Adipocyte (in vitro differentiated cells): ENCODE measurements at regions not wholly inside any gene's neighbourhood (a gene's known extent, or its start where the extent isn't known, plus 50 kb on each side); places are given as distances from the start of the nearest gene placed in this dataset.

ENCODE experiments used
- DNase-seq: peaks from one replicate; pipeline ENCODE4 v3.0.0-alpha.2; 2015; ENCODE audit warnings: low read depth
- H3K27me3 ChIP-seq: replicated peaks from 2 replicates; pipeline ENCODE4 v1.7.0; 2013; ENCODE audit warnings: mild to moderate bottlenecking, low read length, moderate library complexity; ENCODE audit not compliant: control insufficient read depth, insufficient read depth
- H3K36me3 ChIP-seq: 2 replicates; pipeline ENCODE4 v1.7.0; 2013; ENCODE audit warnings: low read length, mild to moderate bottlenecking, moderate library complexity; ENCODE audit not compliant: control insufficient read depth, insufficient read depth, severe bottlenecking
- H3K4me1 ChIP-seq: 2 replicates; pipeline ENCODE4 v1.7.0; 2013; ENCODE audit warnings: mild to moderate bottlenecking, low read length, moderate library complexity; ENCODE audit not compliant: control insufficient read depth, insufficient read depth
- H3K4me3 ChIP-seq: 2 replicates; pipeline ENCODE4 v1.7.0; 2013; ENCODE audit warnings: mild to moderate bottlenecking, low read length, moderate library complexity
- H3K9ac ChIP-seq: 2 replicates; pipeline ENCODE4 v1.7.0; 2013; ENCODE audit warnings: mild to moderate bottlenecking, low read length, moderate library complexity
- H3K9me3 ChIP-seq: 2 replicates; pipeline ENCODE4 v1.7.0; 2013; ENCODE audit warnings: mild to moderate bottlenecking, low read length, moderate library complexity; ENCODE audit not compliant: control insufficient read depth

DNA sequence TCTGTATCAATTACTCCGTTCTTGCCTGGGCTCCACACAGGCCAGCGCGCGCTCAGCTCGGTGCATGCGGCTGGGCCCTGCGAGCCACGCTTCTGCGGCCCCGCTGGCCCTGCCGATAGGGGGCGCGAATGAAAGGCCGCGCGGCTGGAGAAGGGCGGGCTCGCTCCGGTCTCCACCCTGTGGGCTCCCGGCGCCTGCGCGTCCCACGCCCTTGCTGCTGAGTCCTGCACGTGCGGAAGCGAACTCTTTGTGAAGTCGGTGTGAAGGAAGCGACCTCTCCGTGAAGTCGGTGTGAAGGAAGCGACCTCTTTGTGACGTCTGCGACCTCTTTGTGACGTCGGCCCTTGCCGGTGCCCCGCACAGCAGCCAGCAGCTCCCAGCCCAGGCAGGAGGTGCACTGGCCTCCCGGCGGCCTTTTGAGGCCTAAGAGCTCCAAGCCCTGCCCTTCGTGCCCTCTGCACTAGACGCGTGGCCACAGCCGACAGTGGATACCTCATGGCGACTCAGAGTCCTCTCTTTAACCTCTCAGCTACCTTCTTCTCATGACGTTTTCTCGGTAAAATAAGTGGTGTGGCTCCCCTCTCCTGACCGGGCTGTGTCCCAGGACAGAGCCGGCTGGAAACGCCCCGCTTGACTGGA, 391.9 kb upstream of the RAB6C start:
- H3K9me3 ChIP-seq = peaks cover 3% of the 10 kb centered on the region
- H3K4me3 ChIP-seq = no peak overlapping the region
- no peaks in the 10 kb centered on the region for H3K36me3 ChIP-seq
- no peak overlapping the region for H3K9ac ChIP-seq
- no peaks in the 10 kb centered on the region for H3K4me1 ChIP-seq
- no peaks in the 10 kb centered on the region for H3K27me3 ChIP-seq
- DNase-seq = no peak

DNA sequence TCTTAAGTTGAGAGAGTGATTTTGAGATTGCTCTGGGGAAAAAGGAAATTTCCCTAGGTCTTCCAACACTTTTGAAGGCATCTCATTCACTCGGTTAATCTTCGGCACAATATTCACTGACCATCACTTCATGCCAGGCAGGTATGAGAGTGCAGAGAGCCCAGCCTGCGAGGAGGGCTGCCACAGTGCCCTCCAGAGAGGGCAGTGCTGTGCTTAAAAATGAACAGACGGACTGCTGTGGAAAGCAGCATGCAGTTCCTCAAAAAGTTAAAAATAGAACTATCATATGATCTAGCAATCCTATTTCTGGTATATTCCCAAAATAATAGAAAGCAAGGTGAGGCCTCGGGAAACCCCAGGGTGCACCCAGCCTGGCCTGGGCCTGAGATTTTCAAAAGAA, 374.9 kb upstream of the RAB6C start:
- Histone ChIP-seq H3K36me3 (no peaks in the 10 kb centered on the region), H3K9me3 (peaks cover 2% of the 10 kb centered on the region), H3K9ac (no peak overlapping the region), H3K4me3 (no peak overlapping the region), H3K27me3 (peaks cover 3% of the 10 kb centered on the region), H3K4me1 (no peaks in the 10 kb centered on the region)
- no peak for DNase-seq

DNA sequence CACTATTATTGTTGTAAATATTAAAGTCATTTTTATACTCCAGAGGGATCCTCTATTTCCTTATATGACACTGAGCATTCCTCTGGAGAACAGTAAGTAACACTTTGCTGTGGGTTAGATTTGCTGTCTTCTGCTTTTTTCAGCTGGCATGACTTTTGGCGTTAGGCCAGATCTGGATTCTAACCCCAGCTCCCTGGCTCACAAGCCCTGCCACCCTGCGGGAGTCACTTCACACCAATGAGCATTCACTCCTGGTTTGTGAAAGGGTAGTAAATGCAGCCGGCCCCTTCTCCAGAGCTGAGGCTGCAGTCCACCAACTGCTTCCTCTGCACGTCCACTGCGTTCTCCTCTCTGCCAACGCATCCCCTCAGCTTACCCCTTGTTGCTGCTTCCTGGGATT, 373.8 kb upstream of the RAB6C start:
- Histone ChIP-seq H3K9ac (no peak overlapping the region), H3K27me3 (peaks cover 3% of the 10 kb centered on the region), H3K4me3 (no peak overlapping the region), H3K36me3 (no peaks in the 10 kb centered on the region), H3K9me3 (peaks cover 2% of the 10 kb centered on the region), H3K4me1 (no peaks in the 10 kb centered on the region)
- no peak for DNase-seq

DNA sequence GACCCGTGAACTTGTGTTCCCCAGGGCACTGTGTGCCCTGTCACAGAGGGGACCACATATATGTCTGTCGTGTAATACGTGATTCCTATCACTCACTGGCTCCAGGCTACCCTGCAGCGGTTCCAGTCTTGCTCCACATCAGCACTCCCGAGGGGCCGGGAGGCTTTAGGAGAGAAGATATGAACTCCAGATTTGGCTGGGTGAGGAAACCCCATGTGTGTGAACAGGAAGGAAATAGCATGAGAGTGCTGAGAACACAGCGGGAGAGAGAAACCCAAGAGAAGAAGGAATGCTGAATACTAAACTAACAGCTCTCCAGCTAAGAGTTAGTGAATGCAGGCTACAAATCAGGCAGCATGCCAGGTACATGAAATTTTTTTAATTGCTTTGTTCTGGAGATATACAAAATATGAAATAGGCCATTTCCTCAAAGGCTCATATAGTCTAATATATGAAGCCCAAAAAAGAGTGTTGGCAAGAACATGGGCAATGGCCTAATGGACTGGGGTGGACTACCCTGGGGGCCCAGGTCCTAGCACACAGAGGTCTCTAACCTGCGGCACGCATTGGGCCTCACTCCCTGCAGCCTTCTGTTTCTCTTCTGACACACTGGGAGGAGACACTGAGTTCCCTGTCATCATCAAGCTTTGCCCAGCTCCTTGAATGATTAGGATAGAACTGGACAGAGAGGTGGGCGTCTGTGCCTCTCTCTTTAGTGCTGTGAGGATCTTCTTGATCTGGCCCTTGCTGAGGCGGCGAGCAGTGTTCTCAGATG, 372.8 kb upstream of the RAB6C start:
- Histone ChIP-seq H3K27me3 (peaks cover 3% of the 10 kb centered on the region), H3K9me3 (peaks cover 2% of the 10 kb centered on the region), H3K4me1 (no peaks in the 10 kb centered on the region), H3K4me3 (no peak overlapping the region), H3K9ac (no peak overlapping the region), H3K36me3 (no peaks in the 10 kb centered on the region)
- DNase-seq = no peak

DNA sequence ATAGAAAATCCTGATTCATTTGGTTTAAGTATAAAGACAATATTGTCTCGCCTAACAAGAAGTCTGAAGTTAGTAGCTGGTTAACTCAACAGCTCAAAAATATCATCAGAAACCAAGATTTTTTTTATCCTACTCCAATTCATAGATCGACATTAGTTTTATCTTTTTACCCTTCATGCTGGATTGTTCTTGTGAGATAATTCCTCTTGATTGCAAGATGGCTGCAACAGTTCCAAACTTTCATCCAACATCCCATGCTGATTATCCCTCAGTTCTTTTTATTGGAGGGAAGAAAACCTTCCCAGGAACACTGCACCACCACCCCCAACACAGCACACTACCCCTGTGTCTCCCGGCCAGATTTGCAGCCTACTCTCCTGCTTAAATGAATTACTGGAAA, 370.2 kb upstream of the RAB6C start:
- no peaks in the 10 kb centered on the region for H3K36me3 ChIP-seq
- H3K9me3 ChIP-seq = peaks cover 2% of the 10 kb centered on the region
- H3K4me1 ChIP-seq = no peaks in the 10 kb centered on the region
- peaks cover 3% of the 10 kb centered on the region for H3K27me3 ChIP-seq
- no peak for DNase-seq
- H3K4me3 ChIP-seq = no peak overlapping the region
- no peak overlapping the region for H3K9ac ChIP-seq

DNA sequence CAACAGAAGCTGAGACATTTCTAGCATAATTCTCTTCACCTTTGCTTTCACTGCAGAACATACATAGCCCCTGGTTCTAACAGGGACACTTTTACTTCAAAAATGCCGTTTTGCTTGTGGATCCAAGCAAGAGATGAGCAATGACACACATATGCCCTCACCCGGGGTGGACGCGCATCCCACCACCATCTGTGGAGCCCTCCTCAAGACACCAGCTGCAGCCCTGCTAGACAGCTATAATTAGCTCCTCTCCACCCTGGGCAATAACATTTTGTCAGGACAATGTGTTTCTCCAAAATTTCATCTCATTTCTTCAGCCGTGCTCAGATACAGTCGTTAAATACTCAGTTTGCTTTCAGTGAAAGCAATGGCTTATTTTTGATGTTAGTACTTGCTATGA, 368.7 kb upstream of the RAB6C start:
- Histone ChIP-seq H3K9ac (no peak overlapping the region), H3K36me3 (no peaks in the 10 kb centered on the region), H3K4me1 (no peaks in the 10 kb centered on the region), H3K27me3 (peaks cover 3% of the 10 kb centered on the region), H3K9me3 (peaks cover 2% of the 10 kb centered on the region), H3K4me3 (no peak overlapping the region)
- no peak for DNase-seq

DNA sequence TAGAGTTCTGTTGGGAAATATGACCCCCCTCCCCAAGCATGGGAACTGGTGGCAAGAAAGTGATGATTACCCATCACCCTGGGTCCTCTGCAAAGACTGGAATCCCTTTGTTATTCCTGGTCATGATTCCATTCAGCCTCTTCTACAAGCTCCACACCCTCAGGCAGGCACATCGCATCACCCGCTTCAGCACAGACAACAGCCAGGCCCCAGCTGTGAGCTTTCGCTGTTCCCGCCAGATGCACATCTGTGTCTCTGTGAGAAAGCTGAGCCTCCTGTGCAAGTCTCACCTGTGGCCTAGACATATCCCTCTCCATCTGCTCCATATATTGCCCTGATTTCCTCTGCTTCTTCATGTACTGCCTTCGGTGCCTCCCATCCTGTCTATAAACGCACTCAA, 368.0 kb upstream of the RAB6C start:
- Histone ChIP-seq H3K9ac (no peak overlapping the region), H3K4me1 (no peaks in the 10 kb centered on the region), H3K36me3 (no peaks in the 10 kb centered on the region), H3K27me3 (peaks cover 3% of the 10 kb centered on the region), H3K4me3 (no peak overlapping the region), H3K9me3 (peaks cover 2% of the 10 kb centered on the region)
- DNase-seq = no peak

DNA sequence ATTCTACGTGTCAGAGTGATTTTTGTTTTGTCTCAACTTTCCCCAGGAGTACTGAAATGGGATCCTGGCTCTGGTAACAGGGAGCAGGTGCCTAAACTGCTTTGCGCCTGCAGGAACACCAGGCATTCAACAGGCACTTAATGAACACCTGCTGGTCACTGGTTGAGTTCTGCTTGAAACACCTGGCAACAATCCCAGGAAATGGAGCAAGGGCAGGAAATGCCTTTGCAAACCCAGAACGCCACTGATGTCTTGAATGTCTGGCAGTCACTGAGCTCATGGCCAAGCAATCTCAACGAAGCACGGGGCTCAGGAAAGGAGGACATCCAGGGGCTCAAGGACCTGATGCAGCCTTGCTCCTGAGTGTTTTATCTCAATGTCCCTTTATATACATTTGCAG, 360.0 kb upstream of the RAB6C start:
- no peaks in the 10 kb centered on the region for H3K4me1 ChIP-seq
- peaks cover 17% of the 10 kb centered on the region for H3K27me3 ChIP-seq
- H3K36me3 ChIP-seq = no peaks in the 10 kb centered on the region
- H3K9ac ChIP-seq = no peak overlapping the region
- DNase-seq = no peak
- no peaks in the 10 kb centered on the region for H3K9me3 ChIP-seq
- H3K4me3 ChIP-seq = no peak overlapping the region

DNA sequence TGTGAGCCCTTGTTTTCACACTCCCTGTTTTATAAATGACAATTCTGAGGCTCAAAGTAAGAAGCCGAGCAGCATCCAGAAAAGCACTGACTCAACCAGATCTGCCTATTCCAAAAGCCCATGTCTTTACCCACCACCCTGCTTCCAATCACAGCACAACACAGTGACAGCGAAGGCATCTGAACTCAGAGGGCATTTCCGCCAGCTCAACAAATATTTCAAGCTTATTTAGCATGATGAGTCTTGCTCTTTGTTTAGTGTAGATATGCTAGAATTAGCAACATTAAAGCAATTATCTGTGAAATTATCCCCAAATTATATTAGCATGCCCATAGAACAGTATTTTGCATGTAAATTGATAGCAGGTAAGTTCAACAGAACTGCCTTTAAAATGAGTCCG, 359.1 kb upstream of the RAB6C start:
- Histone ChIP-seq H3K27me3 (peaks cover 17% of the 10 kb centered on the region), H3K4me3 (no peak overlapping the region), H3K9me3 (no peaks in the 10 kb centered on the region), H3K9ac (no peak overlapping the region), H3K4me1 (no peaks in the 10 kb centered on the region), H3K36me3 (no peaks in the 10 kb centered on the region)
- DNase-seq = no peak

DNA sequence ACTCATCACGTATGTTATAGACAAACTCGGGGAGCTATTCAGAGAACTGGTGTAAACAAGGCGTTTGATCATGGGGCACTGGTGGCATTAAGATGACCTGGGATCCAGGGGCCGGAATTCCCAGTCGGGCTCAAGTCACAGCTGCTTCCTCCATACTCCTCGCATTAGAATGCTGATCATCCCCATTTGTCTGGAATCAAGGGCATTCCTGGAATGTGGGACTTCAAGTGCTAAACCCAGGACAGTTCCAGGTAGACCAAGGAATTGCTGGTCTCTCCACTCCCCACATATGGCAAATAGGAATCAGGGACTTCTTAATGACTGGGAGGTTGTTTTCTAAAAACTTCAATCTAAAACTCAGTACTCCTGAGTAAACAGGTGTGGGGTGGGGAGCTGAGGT, 355.7 kb upstream of the RAB6C start:
- Histone ChIP-seq H3K27me3 (peaks cover 17% of the 10 kb centered on the region), H3K4me3 (no peak overlapping the region), H3K9me3 (no peaks in the 10 kb centered on the region), H3K4me1 (no peaks in the 10 kb centered on the region), H3K36me3 (no peaks in the 10 kb centered on the region), H3K9ac (no peak overlapping the region)
- DNase-seq = no peak

DNA sequence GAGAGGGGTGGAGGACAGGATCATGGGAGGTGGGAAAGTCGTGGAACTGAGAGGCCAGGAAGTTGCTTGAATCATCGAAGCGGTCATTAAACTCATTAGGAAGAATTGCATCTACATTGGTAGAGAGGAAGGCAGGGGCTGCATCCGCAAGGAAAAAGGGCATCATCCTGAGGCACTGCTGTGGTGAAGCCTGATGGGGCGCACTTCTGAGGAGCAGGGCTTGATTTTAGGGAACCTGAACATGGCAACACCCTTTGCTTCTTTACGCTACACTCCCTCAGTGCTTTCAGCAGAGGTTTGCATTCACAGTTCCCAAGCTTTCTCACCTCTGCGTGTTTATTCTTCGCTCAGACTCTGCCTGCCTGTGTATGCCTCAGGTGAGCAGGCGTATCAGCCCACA, 352.0 kb upstream of the RAB6C start:
- no peaks in the 10 kb centered on the region for H3K4me1 ChIP-seq
- peaks cover 10% of the 10 kb centered on the region for H3K9me3 ChIP-seq
- H3K27me3 ChIP-seq = peaks cover 7% of the 10 kb centered on the region
- DNase-seq = no peak
- H3K36me3 ChIP-seq = no peaks in the 10 kb centered on the region
- H3K9ac ChIP-seq = no peak overlapping the region
- H3K4me3 ChIP-seq = no peak overlapping the region

DNA sequence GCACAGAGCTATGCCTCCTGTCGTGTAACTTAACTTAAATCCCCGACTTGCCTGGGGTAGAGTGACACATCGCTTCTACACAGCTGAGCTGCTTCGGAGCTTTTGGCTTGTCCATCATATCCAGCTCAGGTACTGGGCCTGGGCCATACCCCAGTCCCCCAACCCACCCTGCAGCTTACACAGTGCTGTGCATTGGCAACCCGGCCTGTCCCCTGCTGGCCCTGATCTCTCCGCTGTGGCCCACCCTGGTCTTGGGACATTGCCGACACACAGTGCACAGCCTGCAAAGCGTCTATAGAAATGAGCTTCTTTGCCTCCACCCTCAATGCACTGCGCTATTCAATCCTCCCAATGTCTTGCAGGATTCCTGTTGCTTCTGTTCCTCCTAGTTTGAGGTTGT, 342.8 kb upstream of the RAB6C start:
- Histone ChIP-seq H3K9me3 (no peaks in the 10 kb centered on the region), H3K9ac (no peak overlapping the region), H3K36me3 (no peaks in the 10 kb centered on the region), H3K4me1 (no peaks in the 10 kb centered on the region), H3K4me3 (no peak overlapping the region), H3K27me3 (no peaks in the 10 kb centered on the region)
- DNase-seq = no peak
